ENCODE measurements at regions not wholly inside any gene's neighbourhood (a gene's known extent, or its start where the extent isn't known, plus 50 kb on each side); places are given as distances from the start of the nearest gene placed in this dataset.

GRCh38 chrX:122579526-122579925 lies 604.6 kb upstream of the GRIA3 start:
- TF ChIP-seq, protein P1, sequence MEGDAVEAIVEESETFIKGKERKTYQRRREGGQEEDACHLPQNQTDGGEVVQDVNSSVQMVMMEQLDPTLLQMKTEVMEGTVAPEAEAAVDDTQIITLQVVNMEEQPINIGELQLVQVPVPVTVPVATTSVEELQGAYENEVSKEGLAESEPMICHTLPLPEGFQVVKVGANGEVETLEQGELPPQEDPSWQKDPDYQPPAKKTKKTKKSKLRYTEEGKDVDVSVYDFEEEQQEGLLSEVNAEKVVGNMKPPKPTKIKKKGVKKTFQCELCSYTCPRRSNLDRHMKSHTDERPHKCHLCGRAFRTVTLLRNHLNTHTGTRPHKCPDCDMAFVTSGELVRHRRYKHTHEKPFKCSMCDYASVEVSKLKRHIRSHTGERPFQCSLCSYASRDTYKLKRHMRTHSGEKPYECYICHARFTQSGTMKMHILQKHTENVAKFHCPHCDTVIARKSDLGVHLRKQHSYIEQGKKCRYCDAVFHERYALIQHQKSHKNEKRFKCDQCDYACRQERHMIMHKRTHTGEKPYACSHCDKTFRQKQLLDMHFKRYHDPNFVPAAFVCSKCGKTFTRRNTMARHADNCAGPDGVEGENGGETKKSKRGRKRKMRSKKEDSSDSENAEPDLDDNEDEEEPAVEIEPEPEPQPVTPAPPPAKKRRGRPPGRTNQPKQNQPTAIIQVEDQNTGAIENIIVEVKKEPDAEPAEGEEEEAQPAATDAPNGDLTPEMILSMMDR (IDR thresholded peaks at IDR 0.05; ENCODE audit: borderline replicate concordance, extremely low read depth, low read length, poor library complexity, severe bottlenecking): no peak
- no peak for TF ChIP-seq EZH2 (IDR thresholded peaks at IDR 0.05; ENCODE audit: borderline replicate concordance, low read depth, low read length, severe bottlenecking)

Data from DND-41 (cell line).